Right atrium auricular region (tissue), 2 donors: ENCODE measurements at regions not wholly inside any gene's neighbourhood (a gene's known extent, or its start where the extent isn't known, plus 50 kb on each side); places are given as distances from the start of the nearest gene placed in this dataset.

Experiments used
- DNase-seq: peaks from one replicate; pipeline ENCODE4 v3.0.0-alpha.2; 2019; ENCODE audit warnings: low spot score
- H3K27ac ChIP-seq, 2 donors: fragments of 200-600 bp; sonication (generic); 1 replicate in 1 of 2; 2 replicates in 1 of 2; pipeline ENCODE4 v1.5.1; 2016 to 2019
- H3K27me3 ChIP-seq, 2 donors: fragments of 200-600 bp; sonication (generic); one replicate each; pipeline versions ENCODE4 v1.5.1 to v1.6.0; 2017 to 2019
- H3K36me3 ChIP-seq: fragments of 200-600 bp; sonication (generic); one replicate; pipeline ENCODE4 v1.5.1; 2016
- H3K4me1 ChIP-seq, 2 donors: fragments of 200-600 bp; sonication (generic); one replicate each; pipeline versions ENCODE4 v1.5.1 to v1.6.0; 2017 to 2019
- H3K4me3 ChIP-seq, 2 donors: fragments of 200-600 bp; sonication (generic); 1 replicate in 1 of 2; 2 replicates in 1 of 2; pipeline ENCODE4 v1.5.1; 2017 to 2019; ENCODE audit warnings: mild to moderate bottlenecking in 1 of 2, moderate library complexity in 1 of 2
- H3K9me3 ChIP-seq, 2 donors: fragments of 200-600 bp; sonication (generic); one replicate each; pipeline ENCODE4 v1.5.1; 2019
- TF ChIP-seq, protein P1 (sequence below), 2 donors: fragments of 200-600 bp; sonication (generic); IDR thresholded peaks; one replicate each; pipeline ENCODE4 v1.5.1; 2019; ENCODE audit warnings: antibody characterized with exemption in 2 of 2

DNA sequence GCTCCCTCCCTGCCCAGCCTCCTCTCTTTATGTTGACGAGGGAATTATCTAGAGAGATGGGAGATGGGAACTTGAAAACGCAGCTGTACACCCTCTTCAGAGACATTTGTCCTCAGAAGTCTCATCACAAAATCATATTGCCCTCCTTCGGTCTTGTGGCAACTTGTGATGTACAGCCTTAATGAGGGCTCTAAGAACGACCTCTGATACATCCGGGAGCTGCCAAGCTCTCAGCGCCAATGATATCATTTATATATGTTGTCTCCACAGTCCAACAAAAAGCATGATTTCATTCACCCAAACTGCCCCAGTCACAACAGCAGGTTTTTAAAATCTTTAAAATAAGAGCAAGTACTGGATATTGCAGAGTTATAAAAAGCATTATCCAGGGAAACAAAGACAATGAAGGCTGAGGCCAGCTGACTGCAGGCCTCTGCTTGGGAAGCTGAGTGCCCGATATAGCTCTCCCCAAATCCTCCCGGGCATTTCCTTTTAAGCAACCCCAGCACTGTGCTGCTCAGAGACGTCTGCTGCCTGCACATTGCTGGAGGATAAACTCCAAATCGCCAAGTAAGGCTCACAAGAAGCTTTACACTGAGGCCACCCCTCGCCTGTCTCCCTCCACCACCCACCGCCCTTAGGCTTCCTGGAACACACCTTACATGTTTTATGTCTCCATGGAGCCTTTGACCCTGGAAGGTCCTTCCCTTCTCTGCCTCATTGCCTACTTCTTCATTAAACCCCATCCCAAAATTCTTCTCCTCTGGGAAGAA is 236.1 kb downstream of the C1orf94 start:
- H3K27me3 ChIP-seq = no peaks in the 10 kb centered on the region
- TF ChIP-seq, protein P1, sequence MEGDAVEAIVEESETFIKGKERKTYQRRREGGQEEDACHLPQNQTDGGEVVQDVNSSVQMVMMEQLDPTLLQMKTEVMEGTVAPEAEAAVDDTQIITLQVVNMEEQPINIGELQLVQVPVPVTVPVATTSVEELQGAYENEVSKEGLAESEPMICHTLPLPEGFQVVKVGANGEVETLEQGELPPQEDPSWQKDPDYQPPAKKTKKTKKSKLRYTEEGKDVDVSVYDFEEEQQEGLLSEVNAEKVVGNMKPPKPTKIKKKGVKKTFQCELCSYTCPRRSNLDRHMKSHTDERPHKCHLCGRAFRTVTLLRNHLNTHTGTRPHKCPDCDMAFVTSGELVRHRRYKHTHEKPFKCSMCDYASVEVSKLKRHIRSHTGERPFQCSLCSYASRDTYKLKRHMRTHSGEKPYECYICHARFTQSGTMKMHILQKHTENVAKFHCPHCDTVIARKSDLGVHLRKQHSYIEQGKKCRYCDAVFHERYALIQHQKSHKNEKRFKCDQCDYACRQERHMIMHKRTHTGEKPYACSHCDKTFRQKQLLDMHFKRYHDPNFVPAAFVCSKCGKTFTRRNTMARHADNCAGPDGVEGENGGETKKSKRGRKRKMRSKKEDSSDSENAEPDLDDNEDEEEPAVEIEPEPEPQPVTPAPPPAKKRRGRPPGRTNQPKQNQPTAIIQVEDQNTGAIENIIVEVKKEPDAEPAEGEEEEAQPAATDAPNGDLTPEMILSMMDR (IDR thresholded peaks at IDR 0.05) = no peak
- H3K4me3 ChIP-seq = no peak overlapping the region
- no peaks in the 10 kb centered on the region for H3K36me3 ChIP-seq
- DNase-seq = no peak
- H3K4me1 ChIP-seq = no peaks in the 10 kb centered on the region
- H3K27ac ChIP-seq = no peak overlapping the region
- H3K9me3 ChIP-seq = no peaks in the 10 kb centered on the region

DNA sequence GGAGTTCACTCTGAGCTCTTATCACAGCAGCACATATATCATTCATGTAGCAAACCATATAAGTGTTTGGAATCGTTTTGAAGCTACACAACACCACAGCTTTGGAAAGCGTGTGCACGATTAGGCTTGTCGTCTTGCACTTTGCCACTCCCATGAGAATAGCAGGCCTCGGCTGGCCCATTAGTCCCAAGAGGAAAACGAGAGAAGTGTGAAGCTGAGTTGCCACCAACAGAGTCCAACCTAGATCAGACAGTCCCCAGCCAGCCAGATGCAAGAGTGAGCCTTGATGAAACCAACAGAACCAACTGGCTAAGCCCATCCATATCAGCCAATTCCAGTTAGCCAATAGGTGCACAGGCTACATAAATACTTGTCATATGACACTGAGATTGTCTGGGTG is 238.4 kb downstream of the C1orf94 start:
- no peaks in the 10 kb centered on the region for H3K9me3 ChIP-seq
- H3K36me3 ChIP-seq = no peaks in the 10 kb centered on the region
- no peaks in the 10 kb centered on the region for H3K27me3 ChIP-seq
- no peak overlapping the region for H3K27ac ChIP-seq
- no peak for DNase-seq
- TF ChIP-seq, protein P1 (IDR thresholded peaks at IDR 0.05) = no peak
- no peaks in the 10 kb centered on the region for H3K4me1 ChIP-seq
- no peak overlapping the region for H3K4me3 ChIP-seq

DNA sequence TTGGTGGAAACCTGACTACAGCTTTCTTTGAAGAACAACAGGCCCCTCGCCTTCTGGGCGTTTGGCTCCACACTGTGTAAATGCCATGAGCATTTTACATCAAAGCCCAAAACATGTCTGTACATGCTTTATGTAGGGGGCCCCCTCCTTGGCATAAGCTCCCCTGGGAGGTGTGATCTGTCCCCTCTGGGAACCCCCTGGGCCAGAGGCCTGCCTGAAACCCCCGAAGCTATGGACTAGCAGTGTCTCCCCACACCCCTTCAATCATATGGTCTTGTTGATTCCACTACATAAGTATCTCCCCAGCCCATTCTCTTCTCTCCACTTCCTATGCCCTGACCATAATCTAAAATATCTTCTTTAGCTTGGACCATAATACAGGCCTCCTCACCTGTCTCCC is 241.5 kb downstream of the C1orf94 start:
- no peak for DNase-seq
- Histone ChIP-seq H3K27me3 (no peaks in the 10 kb centered on the region), H3K4me3 (no peak overlapping the region), H3K27ac (no peak overlapping the region), H3K36me3 (no peaks in the 10 kb centered on the region), H3K4me1 (no peaks in the 10 kb centered on the region), H3K9me3 (no peaks in the 10 kb centered on the region)
- TF ChIP-seq, protein P1 (IDR thresholded peaks at IDR 0.05) = no peak

DNA sequence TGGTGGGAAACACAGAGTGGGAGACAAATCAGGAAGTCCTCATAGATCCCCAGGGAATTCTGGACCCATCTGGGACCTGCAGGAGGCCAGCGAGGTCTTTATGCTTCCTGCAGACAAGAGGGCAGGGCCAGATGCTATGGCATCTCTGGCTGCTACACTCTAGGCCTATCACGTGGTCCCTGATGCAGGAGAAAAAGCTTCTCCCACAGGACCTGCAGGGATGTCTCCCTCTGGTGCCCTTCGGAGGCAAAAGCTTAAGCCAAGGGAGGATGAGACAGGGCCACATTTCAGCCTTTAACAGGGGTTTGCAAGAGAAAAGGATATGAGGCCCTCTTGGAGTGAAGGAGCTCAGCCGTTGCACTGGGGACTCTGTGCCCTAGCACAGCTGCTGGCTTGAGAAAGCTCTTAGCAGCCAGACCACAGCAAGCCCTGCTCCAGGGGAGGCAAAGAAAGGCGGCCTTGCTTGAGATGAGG is 243.0 kb downstream of the C1orf94 start:
- H3K4me1 ChIP-seq = no peaks in the 10 kb centered on the region
- H3K9me3 ChIP-seq = no peaks in the 10 kb centered on the region
- H3K4me3 ChIP-seq = no peak overlapping the region
- no peaks in the 10 kb centered on the region for H3K27me3 ChIP-seq
- TF ChIP-seq, protein P1 (IDR thresholded peaks at IDR 0.05) = no peak
- DNase-seq = no peak
- no peak overlapping the region for H3K27ac ChIP-seq
- no peaks in the 10 kb centered on the region for H3K36me3 ChIP-seq

DNA sequence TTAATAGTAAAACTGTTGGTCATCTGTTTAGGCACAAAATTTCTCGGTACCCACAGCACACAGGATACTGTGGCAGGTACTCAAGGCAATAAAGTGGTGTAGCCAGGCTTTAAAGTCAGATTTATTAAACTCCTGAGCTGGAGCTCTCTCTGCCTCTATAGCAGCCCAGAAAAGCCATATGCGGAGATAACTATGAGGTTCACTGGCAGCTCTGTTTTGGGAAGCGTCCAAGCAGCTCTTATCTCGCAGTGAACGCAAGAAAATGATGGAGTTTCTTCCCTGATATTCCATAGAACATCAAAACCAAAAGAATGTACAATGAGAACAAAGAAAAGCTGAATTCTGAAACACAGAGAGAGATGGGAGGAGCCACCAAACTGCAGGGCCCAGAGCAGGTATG is 248.3 kb downstream of the C1orf94 start:
- no peaks in the 10 kb centered on the region for H3K27me3 ChIP-seq
- DNase-seq = no peak
- TF ChIP-seq, protein P1 (IDR thresholded peaks at IDR 0.05) = no peak
- no peak overlapping the region for H3K4me3 ChIP-seq
- H3K36me3 ChIP-seq = no peaks in the 10 kb centered on the region
- no peaks in the 10 kb centered on the region for H3K4me1 ChIP-seq
- no peak overlapping the region for H3K27ac ChIP-seq
- H3K9me3 ChIP-seq = no peaks in the 10 kb centered on the region

DNA sequence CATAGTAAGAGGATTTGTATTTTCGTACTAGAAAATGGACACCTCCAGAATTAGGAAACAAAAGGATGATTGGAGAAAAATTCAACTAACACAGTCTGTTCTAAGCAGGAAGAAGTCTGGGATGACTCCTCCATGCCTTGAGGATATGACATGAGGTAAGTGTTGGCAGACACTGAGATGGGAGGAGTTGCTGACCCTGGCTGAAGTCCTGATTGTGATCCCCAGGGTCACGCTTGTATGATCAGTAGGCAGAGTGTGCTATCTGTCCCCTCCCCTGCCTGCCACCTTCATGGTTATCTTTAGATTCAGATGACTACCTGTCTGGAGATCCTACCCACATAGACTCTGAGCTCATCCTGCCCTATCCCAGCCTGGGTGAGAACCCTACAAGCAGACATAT is 249.1 kb downstream of the C1orf94 start:
- TF ChIP-seq, protein P1 (IDR thresholded peaks at IDR 0.05) = no peak
- H3K27me3 ChIP-seq = no peaks in the 10 kb centered on the region
- no peaks in the 10 kb centered on the region for H3K4me1 ChIP-seq
- H3K4me3 ChIP-seq = no peak overlapping the region
- H3K36me3 ChIP-seq = no peaks in the 10 kb centered on the region
- DNase-seq = no peak
- H3K9me3 ChIP-seq = no peaks in the 10 kb centered on the region
- no peak overlapping the region for H3K27ac ChIP-seq
